ENCODE measurements at regions not wholly inside any gene's neighbourhood (a gene's known extent, or its start where the extent isn't known, plus 50 kb on each side); places are given as distances from the start of the nearest gene placed in this dataset.
"Not testable (repeated sequence)": the region's sequence is repeated elsewhere in the genome, so short reads cannot be mapped to it uniquely, and the experiment has no call there.

- not testable (repeated sequence) for DNase-seq (ENCODE audit: low read depth)
These were observed 84.2 kb upstream of the ADORA2B start for GRCh38 chr17:15860774-15861173.

DNA sequence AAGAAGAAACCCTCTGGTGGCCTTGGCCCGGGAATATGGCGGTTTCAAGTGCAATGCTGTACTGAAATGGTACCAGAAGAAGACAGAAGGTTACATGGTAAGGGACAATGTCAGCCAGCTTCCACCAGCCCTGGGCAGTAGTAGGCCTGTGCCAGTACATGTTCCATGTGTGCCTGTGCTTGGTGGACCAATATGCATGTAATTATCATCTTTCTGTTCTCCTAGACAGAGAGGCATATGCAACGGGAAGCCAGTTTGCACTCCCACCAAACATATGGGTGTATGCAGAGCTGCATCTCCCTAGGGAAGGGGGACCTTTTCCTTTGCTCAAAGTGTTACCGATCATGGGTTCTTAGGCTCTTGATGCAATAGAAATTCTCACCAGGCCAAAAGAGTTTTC, 80.9 kb upstream of the ADORA2B start:
- DNase-seq (ENCODE audit: low read depth), result not testable (repeated sequence)

- not testable (repeated sequence) for DNase-seq (ENCODE audit: low read depth)
These were observed 80.5 kb upstream of the ADORA2B start for GRCh38 chr17:15864472-15864871.

GRCh38 chr17:15866015-15866414, 78.9 kb upstream of the ADORA2B start:
- not testable (repeated sequence) for DNase-seq (ENCODE audit: low read depth)

GRCh38 chr17:15867331-15867730, 77.6 kb upstream of the ADORA2B start:
- not testable (repeated sequence) for DNase-seq (ENCODE audit: low read depth)

DNA sequence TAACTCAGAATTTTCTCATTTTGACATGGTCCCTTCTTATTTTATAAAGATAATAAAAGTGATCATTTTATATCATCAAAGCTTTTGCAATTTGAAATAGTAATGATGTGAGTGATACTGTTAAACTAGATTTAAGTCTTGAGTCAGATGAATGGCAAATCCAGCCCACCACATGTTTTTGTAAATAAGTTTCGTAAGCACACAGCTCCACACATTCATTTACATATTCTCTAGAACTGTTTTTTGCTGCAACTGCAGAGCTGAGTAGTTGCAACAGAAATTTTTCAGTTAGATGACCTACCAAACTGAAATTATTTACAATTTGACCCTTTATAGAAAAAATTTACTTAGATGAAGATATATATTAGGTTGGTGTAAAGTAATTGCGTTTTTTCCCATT, 75.1 kb upstream of the ADORA2B start:
- not testable (repeated sequence) for DNase-seq (ENCODE audit: low read depth)

GRCh38 chr17:15872677-15873076, 72.3 kb upstream of the ADORA2B start:
- DNase-seq (ENCODE audit: low read depth), result not testable (repeated sequence)

DNA sequence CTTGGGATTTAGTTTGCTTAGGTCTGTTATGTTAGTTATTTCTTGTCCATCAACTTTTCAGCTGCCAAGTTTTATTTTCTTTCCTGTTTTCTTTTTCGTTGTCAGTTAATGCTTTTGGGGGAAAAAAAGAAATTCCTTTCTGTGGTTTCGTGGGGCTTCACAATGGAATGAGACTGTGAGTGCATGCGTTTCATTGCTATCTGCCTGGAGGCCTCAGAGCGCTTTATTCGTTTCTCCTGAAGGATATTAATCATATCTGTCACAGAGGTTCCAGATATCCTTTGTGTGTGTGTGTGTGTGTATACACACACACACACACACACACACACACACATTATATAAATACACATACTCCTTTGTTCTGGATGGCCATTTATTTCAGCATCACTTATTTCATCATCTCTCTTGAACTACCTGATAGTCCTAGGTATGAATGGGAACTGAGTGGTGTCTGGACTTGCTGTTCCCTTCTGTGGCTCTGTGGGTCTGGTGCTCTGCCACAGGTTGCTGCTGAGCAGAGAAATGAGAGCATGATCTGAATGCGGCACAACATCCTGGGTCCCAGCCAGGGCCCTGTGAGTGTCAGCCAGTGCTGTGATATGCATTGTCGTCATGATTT, 66.9 kb upstream of the ADORA2B start:
- not testable (repeated sequence) for DNase-seq (ENCODE audit: low read depth)

DNA sequence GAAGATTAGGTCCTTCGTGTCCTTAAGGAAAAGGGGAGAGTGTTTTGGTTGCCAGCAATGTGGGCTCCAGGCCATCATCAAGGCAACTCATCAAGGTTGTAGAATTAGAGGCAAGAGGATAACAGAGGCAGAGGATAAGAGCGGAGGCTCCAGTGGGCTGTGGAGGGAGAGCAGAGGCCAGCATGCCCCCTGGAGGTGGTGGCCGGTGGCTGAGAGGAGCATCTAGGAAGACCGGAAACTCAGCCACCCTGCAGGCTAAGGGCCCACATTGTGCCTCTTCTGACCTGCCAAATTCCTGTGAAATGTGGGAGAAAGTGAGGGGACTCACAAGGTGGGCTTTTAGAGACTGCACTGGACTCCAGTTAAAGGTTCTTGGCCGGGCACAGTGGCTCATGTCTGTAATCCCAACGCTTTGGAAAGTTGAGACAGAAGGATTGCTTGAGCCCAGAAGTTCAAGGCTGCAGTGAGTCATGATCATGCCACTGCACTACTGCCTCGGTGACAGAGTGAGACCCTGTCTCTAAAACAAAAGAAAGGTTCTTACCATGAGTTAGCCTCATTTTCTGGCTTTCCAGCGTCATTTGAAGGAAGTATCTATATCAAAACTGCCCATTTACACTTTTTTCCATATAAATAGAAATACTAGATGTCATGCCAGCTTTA, 62.7 kb upstream of the ADORA2B start:
- DNase-seq (ENCODE audit: low read depth), result no peak

- DNase-seq (ENCODE audit: low read depth), result no peak
These were observed 62.2 kb upstream of the ADORA2B start for GRCh38 chr17:15882777-15883176.

DNA sequence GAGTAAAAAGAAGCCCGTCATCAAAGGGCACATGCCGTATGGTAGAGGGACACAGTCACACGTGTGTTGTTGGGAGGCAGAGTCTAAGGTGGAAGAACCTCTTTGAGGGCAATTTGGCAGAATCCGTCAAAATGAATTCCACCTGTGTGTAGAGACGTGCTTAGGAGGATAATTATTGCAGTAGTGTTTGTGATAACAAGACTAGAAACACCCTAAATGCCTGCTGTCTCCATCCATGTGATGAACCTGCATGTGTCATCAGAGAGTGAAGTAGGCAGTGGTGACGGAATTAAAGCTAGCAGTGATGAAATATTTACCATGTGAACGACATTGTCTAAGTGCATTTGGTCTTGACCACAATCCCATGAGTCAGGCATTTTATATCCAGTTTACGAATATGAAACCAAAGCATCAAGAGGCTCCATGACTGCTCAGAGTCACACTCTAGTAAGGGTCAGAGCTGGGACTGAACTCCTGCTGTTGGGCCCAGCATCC, 61.3 kb upstream of the ADORA2B start:
- no peak for DNase-seq (ENCODE audit: low read depth)

DNA sequence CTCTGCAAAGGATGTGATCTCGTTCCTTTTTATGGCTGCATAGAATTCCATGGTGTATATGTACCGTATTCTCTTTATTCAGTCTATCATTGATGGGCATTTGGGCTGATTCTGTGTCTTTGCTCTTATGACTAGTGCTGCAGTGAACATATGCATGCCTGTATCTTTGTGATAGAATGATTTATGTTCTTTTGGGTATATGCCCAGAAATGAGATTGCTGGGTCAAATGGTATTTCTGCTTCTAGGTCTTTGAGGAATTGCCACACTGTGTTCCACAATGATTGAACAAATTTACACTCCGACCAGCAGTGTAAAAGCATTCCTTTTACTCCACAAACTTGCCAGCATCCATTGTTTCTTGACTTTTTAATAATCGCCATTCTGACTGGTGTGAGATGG, 60.2 kb upstream of the ADORA2B start:
- DNase-seq (ENCODE audit: low read depth), result no peak

GRCh38 chr17:15885770-15886169, 59.2 kb upstream of the ADORA2B start:
- no peak for DNase-seq (ENCODE audit: low read depth)

GRCh38 chr17:15886221-15886620, 58.7 kb upstream of the ADORA2B start:
- no peak for DNase-seq (ENCODE audit: low read depth)

DNA sequence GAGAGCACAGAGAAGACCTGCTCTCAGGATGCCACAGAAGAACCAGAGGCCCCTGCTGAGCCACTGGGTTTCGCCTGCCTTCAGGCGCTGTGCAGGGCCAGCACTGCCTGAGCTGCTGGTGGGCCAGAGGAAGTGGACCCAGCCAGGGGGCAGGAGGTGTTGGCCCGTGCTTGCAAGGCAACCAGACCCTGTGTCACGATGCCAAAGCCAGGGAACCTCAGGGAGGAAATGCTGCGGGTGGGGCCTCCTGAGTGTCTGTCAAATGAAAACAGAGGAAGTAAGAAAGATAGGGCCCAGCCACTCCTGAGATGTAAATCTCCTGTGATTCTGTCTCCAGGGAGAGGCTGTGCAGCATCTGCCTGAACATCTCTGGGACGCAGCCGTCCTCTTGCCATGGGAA, 58.1 kb upstream of the ADORA2B start:
- no peak for DNase-seq (ENCODE audit: low read depth)

DNA sequence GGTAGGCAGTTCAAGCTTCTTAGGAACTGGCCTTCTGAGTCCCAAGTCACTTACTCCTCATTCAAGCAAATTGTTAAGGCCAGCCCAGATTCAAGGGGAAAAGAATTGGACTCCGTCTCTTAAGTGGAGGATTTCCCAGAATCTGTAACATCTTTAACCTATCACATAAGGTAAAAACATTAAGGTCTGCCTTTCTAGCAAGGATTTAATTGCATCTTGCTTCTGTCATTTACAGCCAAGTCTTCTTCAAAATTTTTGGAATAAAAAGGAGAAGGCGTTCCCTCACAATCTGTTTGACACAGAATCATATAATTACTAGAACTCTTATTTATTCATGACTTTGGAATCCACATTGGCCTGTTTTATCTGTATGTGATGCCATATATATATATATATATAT, 56.5 kb upstream of the ADORA2B start:
- no peak for DNase-seq (ENCODE audit: low read depth)

DNA sequence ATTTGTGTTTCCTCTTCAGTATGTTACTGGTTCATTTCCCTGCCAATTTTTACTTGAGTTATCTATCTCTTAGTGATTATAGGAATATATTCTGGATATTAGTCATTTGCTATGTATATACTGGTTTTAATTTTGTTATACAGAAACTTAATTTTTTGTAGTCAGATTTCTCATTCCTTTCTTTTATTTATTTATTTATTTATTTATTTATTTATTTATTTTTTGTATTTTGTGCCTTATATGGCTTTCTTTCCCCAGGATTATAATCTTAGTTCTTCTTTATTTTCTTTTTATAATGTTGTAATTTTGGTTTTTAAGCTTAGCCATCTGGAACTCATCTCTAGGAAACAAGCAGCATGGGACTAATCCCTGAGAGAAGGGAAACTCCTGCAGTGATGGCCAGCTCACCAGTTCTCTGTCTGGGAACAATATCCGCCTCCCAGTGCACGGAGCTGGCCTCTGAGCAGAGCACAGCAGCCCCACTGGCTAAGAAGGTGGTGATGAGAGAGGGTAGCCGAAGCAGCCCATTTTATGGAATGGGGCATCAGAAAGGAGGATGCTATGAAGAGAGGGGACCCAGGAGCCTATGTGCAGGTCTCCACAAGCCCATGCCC, 54.5 kb upstream of the ADORA2B start:
- no peak for DNase-seq (ENCODE audit: low read depth)

DNA sequence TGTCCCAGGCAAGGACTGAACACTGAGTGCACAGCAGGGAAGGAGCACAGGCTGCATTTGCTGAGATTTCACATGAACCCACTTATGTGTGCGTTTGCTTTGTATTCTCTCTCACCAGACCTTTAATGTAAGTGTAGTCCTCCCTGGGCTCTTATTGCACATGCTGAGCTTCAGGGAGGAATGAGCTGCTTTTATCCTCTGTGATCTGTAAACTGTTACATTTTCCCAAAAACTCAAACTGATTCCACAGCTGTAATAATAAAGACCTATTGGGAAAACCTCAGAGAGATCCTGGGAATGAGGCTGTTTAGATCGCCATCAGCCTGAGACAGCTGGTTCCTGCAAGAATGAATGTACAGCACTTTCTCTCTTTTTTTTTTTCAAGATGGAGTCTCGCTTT, 53.6 kb upstream of the ADORA2B start:
- no peak for DNase-seq (ENCODE audit: low read depth)

GRCh38 chr17:15892244-15892643, 52.7 kb upstream of the ADORA2B start:
- DNase-seq (ENCODE audit: low read depth), result no peak

GRCh38 chr17:15892731-15893657, 51.9 kb upstream of the ADORA2B start:
- DNase-seq (ENCODE audit: low read depth), result no peak

DNA sequence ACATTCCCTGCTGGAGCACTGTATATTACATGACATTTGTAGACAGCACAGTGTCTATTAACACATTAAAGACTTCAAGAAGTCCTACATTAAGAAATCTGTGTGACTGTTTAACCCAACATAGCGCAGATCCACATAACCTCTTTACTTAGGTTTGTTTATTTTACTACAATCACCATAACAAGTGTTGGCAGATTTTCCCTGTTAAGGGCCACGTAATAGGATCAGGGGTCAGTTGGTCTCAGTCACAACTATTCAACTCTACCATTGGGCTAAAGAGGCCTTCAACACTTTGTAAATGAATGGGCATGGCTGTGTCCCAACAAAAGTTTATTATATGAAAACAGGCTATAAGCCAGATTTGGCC, 51.3 kb upstream of the ADORA2B start:
- DNase-seq (ENCODE audit: low read depth), result no peak

DNA sequence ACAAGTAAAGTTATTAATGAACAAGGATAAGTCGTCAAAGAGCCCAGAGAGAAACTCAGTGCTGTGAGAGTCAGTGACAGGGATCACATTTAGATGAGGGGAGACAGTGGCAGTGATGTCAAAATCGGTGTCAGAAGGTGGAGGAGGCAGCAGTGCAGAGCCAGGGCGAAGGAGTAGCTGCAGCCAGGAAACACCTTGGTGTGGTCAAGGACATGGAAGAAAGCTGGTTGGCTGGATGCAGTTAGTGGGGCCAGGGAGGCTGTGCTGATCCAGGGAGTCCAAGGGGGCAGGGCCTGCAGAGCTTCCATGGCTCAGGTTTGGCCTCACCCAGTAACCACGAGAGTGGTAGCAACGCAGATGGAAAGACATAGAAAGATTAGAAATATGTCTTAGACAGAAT, 50.7 kb upstream of the ADORA2B start:
- no peak for DNase-seq (ENCODE audit: low read depth)
